GM10266 (cell line): ENCODE measurements at regions not wholly inside any gene's neighbourhood (a gene's known extent, or its start where the extent isn't known, plus 50 kb on each side); places are given as distances from the start of the nearest gene placed in this dataset.

Experiments used
- DNase-seq: peaks from one replicate; pipeline ENCODE4 v3.0.0; 2012; ENCODE audit errors: extremely low spot score
- CTCF ChIP-seq: IDR thresholded peaks from 2 replicates; pipeline ENCODE4 v1.5.1; 2012; ENCODE audit warnings: mild to moderate bottlenecking, low read depth; ENCODE audit not compliant: control insufficient read depth, insufficient read depth; ENCODE audit errors: missing control alignments

GRCh38 chr1:209057901-209058300 lies 525.6 kb upstream of the CAMK1G start:
- DNase-seq, result no peak
- TF ChIP-seq CTCF, result no peak

GRCh38 chr1:209059376-209059775 lies 524.1 kb upstream of the CAMK1G start:
- TF ChIP-seq CTCF, result no peak
- DNase-seq, result no peak

- no peak for DNase-seq
- no peak for TF ChIP-seq CTCF
Observed at GRCh38 chr1:209059981-209060380, 523.5 kb upstream of the CAMK1G start.

GRCh38 chr1:209062081-209062620 lies 521.4 kb upstream of the CAMK1G start:
- no peak for DNase-seq
- TF ChIP-seq CTCF, result no peak

GRCh38 chr1:209062863-209063262 lies 520.7 kb upstream of the CAMK1G start:
- no peak for DNase-seq

GRCh38 chr1:209063767-209064659 lies 519.5 kb upstream of the CAMK1G start:
- TF ChIP-seq CTCF, result no peak
- no peak for DNase-seq

More at GRCh38 chr1:209062863-209063262, 520.7 kb upstream of the CAMK1G start:
- TF ChIP-seq CTCF, result no peak
